ENCODE measurements at regions not wholly inside any gene's neighbourhood (a gene's known extent, or its start where the extent isn't known, plus 50 kb on each side); places are given as distances from the start of the nearest gene placed in this dataset.

GRCh38 chrX:42098900-42099299, 175.5 kb upstream of the CASK start:
- H3K36me3 ChIP-seq (ENCODE audit: control insufficient read depth in 1 of 2, insufficient read depth in 2 of 2, low read length in 2 of 2) = no peaks in the 10 kb centered on the region
- POLR2A ChIA-PET = no interaction called here

More at GRCh38 chrX:42098900-42099299, 175.5 kb upstream of the CASK start:
- H3K79me2 ChIP-seq (ENCODE audit: insufficient read depth, low read length) = no peaks in the 10 kb centered on the region
- no peaks in the 10 kb centered on the region for H3K9me2 ChIP-seq (ENCODE audit: insufficient read depth)
- BruUV-seq (replicated peaks) = no TSS peak
- H3K27me3 ChIP-seq (ENCODE audit: insufficient read depth, low read length) = no peaks in the 10 kb centered on the region
- H3K9me3 ChIP-seq (ENCODE audit: control insufficient read depth in 1 of 2, insufficient read depth in 1 of 2, low read depth in 1 of 2, low read length in 2 of 2) = no peaks in the 10 kb centered on the region
- H3K4me2 ChIP-seq (ENCODE audit: low read length) = no peak overlapping the region
- no peak for TF ChIP-seq YY1 (IDR thresholded peaks at IDR 0.05; ENCODE audit: extremely low read depth, insufficient replicate concordance, low read depth, low read length)
- no peak for TF ChIP-seq MAX (IDR thresholded peaks at IDR 0.05)
- TF ChIP-seq CEBPB (IDR thresholded peaks at IDR 0.05; ENCODE audit: low read depth) = no peak
- TF ChIP-seq EZH2 (IDR thresholded peaks at IDR 0.05) = no peak
- TF ChIP-seq SP1 (IDR thresholded peaks at IDR 0.05; ENCODE audit: low read depth) = no peak
- TF ChIP-seq ZNF274 (IDR thresholded peaks at IDR 0.05; ENCODE audit: low read depth, low read length) = no peak
- TF ChIP-seq REST (IDR thresholded peaks at IDR 0.05; ENCODE audit: low read depth) = no peak
- no peak for TF ChIP-seq EZH2phosphoT487 (IDR thresholded peaks at IDR 0.05; ENCODE audit: borderline replicate concordance)
- TF ChIP-seq POLR2AphosphoS5 (IDR thresholded peaks at IDR 0.05; ENCODE audit: low read depth, low read length) = no peak
- no peak for TF ChIP-seq ATF3 (IDR thresholded peaks at IDR 0.05)
- no peak for TF ChIP-seq FOSL1 (IDR thresholded peaks at IDR 0.05; ENCODE audit: low read depth)
- no peak for TF ChIP-seq CTCF (IDR thresholded peaks at IDR 0.05 in 2 of 3, conservative IDR thresholded peaks at IDR 0.05 in 1 of 3; ENCODE audit: borderline replicate concordance in 1 of 3, insufficient read depth in 1 of 3, low read depth in 2 of 3, low read length in 2 of 3)
- TF ChIP-seq ZFX (IDR thresholded peaks at IDR 0.05) = no peak
- TF ChIP-seq SIN3A (IDR thresholded peaks at IDR 0.05; ENCODE audit: low read depth) = no peak
- no peak for TF ChIP-seq JUND (IDR thresholded peaks at IDR 0.05)
- no peak for TF ChIP-seq ELF1 (IDR thresholded peaks at IDR 0.05; ENCODE audit: borderline replicate concordance, low read depth)
- TF ChIP-seq CBX3 (IDR thresholded peaks at IDR 0.05; ENCODE audit: low read depth) = no peak
- TF ChIP-seq EGR1 (IDR thresholded peaks at IDR 0.05; ENCODE audit: low read depth) = no peak
- TF ChIP-seq ZBTB33 (IDR thresholded peaks at IDR 0.05; ENCODE audit: extremely low read depth, insufficient replicate concordance, low read length) = no peak
- TF ChIP-seq SRF (IDR thresholded peaks at IDR 0.05; ENCODE audit: low read depth) = no peak
- no peak for DNase-seq (ENCODE audit: low read depth, low spot score)
- H2AFZ ChIP-seq (ENCODE audit: low read depth, low read length, poor library complexity, severe bottlenecking) = no peak overlapping the region
- no peak overlapping the region for H3K4me3 ChIP-seq (replicated peaks in 1 of 2; ENCODE audit: low read depth in 1 of 2, low read length in 2 of 2)
- no peak for ATAC-seq
- H3K4me1 ChIP-seq (ENCODE audit: control insufficient read depth in 1 of 2, insufficient read depth in 2 of 2, low read length in 2 of 2) = peaks cover 0 to 9% of the 10 kb centered on the region in 2 experiments; a peak in 1 of 4 replicates
- ChIA-PET CTCF (no interaction called here), RAD21 (ENCODE audit: low non-redundant PET in 1 of 2, low total read pairs in 2 of 2, uncharacterized antibody in 2 of 2, unreplicated experiment in 2 of 2) (no interaction called here)
- H3K27ac ChIP-seq (ENCODE audit: low read depth, low read length) = no peak overlapping the region
- intact Hi-C loops (cut with micrococcal nuclease) = no loop called here
- H4K20me1 ChIP-seq (ENCODE audit: insufficient read depth) = no peaks in the 10 kb centered on the region
- H3K9ac ChIP-seq (ENCODE audit: low read length) = no peak overlapping the region

All from HCT116 (cell line).